ENCODE measurements at regions not wholly inside any gene's neighbourhood (a gene's known extent, or its start where the extent isn't known, plus 50 kb on each side); places are given as distances from the start of the nearest gene placed in this dataset.

- Histone ChIP-seq H3K79me1 (ENCODE audit: insufficient read depth, low read depth, low read length, poor library complexity, severe bottlenecking) (no peaks in the 10 kb centered on the region), H2BK120ac (ENCODE audit: low read depth, low read length, poor library complexity, severe bottlenecking) (no peak overlapping the region), H3K4me1 (ENCODE audit: insufficient read depth, low read length) (no peaks in the 10 kb centered on the region), H2AK5ac (ENCODE audit: insufficient read length, low read length) (no peak overlapping the region), H3K9me3 (ENCODE audit: control insufficient read depth, low read depth, low read length) (no peaks in the 10 kb centered on the region), H3K18ac (ENCODE audit: insufficient read length, low read depth, low read length) (no peak overlapping the region), H2BK20ac (ENCODE audit: low read depth, low read length, poor library complexity, severe bottlenecking) (no peak overlapping the region), H2BK15ac (ENCODE audit: low read depth, low read length) (no peak overlapping the region), H3K79me2 (ENCODE audit: insufficient read depth, low read length) (no peaks in the 10 kb centered on the region), H3T11ph (ENCODE audit: low read length) (no peak overlapping the region), H3K27ac (ENCODE audit: insufficient read length, low read depth, low read length) (no peak overlapping the region), H2BK12ac (ENCODE audit: insufficient read length, low read depth, low read length) (no peak overlapping the region), H2BK5ac (ENCODE audit: insufficient read length, low read length) (no peak overlapping the region), H3K23me2 (ENCODE audit: insufficient read length, low read depth, low read length, poor library complexity, severe bottlenecking) (no peaks in the 10 kb centered on the region), H4K20me1 (ENCODE audit: control insufficient read depth, insufficient read depth, insufficient read length) (no peaks in the 10 kb centered on the region), H4K8ac (replicated peaks; ENCODE audit: insufficient read length, low read depth, low read length) (no peak overlapping the region), H3K56ac (ENCODE audit: insufficient read length, low read depth, low read length) (no peak overlapping the region), H3K23ac (ENCODE audit: insufficient read length, low read depth, low read length) (no peak overlapping the region), H3K27me3 (ENCODE audit: insufficient read depth, low read length) (no peaks in the 10 kb centered on the region), H3K14ac (ENCODE audit: insufficient read depth, low read length) (no peak overlapping the region), H3K4me2 (ENCODE audit: insufficient read depth, insufficient read length, low read length) (no peak overlapping the region), H3K4ac (ENCODE audit: low read depth, low read length) (no peak overlapping the region), H4K5ac (ENCODE audit: insufficient read length, low read depth, low read length) (no peak overlapping the region), H4K91ac (ENCODE audit: insufficient read length, low read depth, low read length) (no peak overlapping the region), H3K9ac (ENCODE audit: extremely low read depth, insufficient read length, low read length) (no peak overlapping the region), H2AFZ (ENCODE audit: low read length) (no peak overlapping the region)
- H3K27me3 Mint-ChIP-seq (ENCODE audit: low read depth): peaks cover 23% of the 10 kb centered on the region
- no peak overlapping the region for H3K4me3 Mint-ChIP-seq
- H3K4me1 Mint-ChIP-seq: peaks cover 0 to 6% of the 10 kb centered on the region in 2 experiments; a peak in 2 of 4 replicates
- no CpG with 5 or more reads among the region's 6 CpGs for WGBS (ENCODE audit: extremely low coverage, insufficient read length, low lambda C conversion rate)
- H3K36me3 Mint-ChIP-seq (ENCODE audit: insufficient read depth in 1 of 3, low read depth in 3 of 3): no peaks in the 10 kb centered on the region
- no peak overlapping the region for H3K27ac Mint-ChIP-seq
- no peaks in the 10 kb centered on the region for H3K9me3 Mint-ChIP-seq
- TF ChIP-seq CTCF (conservative IDR thresholded peaks at IDR 0.05): no peak
- DNase-seq: no peak
Observed at GRCh38 chr1:67537667-67538018, 107.4 kb upstream of the SERBP1 start.

Data from H9 (cell line).